GM23338 (cell line): ENCODE measurements at regions not wholly inside any gene's neighbourhood (a gene's known extent, or its start where the extent isn't known, plus 50 kb on each side); places are given as distances from the start of the nearest gene placed in this dataset.

Source experiments
- EZH2 ChIP-seq: fragments of 200-600 bp; sonication (generic); IDR thresholded peaks from one replicate; pipeline ENCODE4 v1.8.0; 2017; ENCODE audit warnings: antibody characterized with exemption, mild to moderate bottlenecking, low read depth; ENCODE audit not compliant: unreplicated experiment
- EZH2phosphoT487 ChIP-seq: fragments of 200-600 bp; sonication (generic); IDR thresholded peaks from one replicate; pipeline ENCODE4 v1.8.1; 2018; ENCODE audit warnings: antibody characterized with exemption; ENCODE audit not compliant: unreplicated experiment
- JUNB ChIP-seq: IDR thresholded peaks from one replicate; pipeline ENCODE4 v1.6.1; 2016; ENCODE audit warnings: antibody characterized with exemption; ENCODE audit not compliant: unreplicated experiment
- POLR2AphosphoS5 ChIP-seq: IDR thresholded peaks from 2 replicates; pipeline ENCODE4 v1.6.1; 2016; ENCODE audit warnings: antibody characterized with exemption, low read depth
- REST ChIP-seq: IDR thresholded peaks from one replicate; pipeline ENCODE4 v1.6.1; 2018; ENCODE audit warnings: antibody characterized with exemption; ENCODE audit not compliant: unreplicated experiment
- ZNF331 ChIP-seq: fragments of 250-450 bp; sonication (Bioruptor Pico); IDR thresholded peaks from 2 replicates; pipeline ENCODE4 v1.5.0; 2020; ENCODE audit warnings: low read depth, mild to moderate bottlenecking, moderate library complexity
- ZNF462 ChIP-seq: fragments of 250-450 bp; sonication (Bioruptor Pico); IDR thresholded peaks from 2 replicates; pipeline ENCODE4 v1.5.0; 2020; ENCODE audit warnings: mild to moderate bottlenecking, moderate library complexity
- TF ChIP-seq, protein P1 (sequence below), 2 experiments: fragments of 200-600 bp in 1 of 2; sonication (generic) in 1 of 2; conservative IDR thresholded peaks; 2 replicates each; pipeline versions ENCODE4 v1.5.1 to v1.6.1; 2016 to 2017; ENCODE audit warnings: antibody characterized with exemption in 2 of 2, low read depth in 2 of 2, mild to moderate bottlenecking in 2 of 2, moderate library complexity in 1 of 2

DNA sequence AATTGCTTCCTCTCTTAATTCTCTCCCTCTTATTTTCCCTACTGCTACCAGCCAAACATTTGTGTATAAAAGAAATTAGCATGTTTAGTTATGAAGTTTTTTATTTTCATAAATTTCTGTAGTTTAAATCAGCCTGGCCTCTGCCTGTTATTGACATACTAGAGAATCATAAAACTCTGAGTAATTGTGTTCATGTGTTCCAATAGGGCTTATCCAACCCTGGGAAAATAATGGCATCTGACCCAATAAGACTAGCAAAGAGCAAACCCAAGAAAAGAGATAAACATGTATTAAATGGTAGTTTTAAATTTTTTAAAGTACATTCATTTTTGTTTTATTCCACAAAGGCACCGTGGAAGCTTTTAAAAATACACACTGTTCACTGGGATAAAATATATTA is 404.3 kb downstream of the HLX start:
- no peak for TF ChIP-seq EZH2
- no peak for TF ChIP-seq POLR2AphosphoS5
- TF ChIP-seq, protein P1, sequence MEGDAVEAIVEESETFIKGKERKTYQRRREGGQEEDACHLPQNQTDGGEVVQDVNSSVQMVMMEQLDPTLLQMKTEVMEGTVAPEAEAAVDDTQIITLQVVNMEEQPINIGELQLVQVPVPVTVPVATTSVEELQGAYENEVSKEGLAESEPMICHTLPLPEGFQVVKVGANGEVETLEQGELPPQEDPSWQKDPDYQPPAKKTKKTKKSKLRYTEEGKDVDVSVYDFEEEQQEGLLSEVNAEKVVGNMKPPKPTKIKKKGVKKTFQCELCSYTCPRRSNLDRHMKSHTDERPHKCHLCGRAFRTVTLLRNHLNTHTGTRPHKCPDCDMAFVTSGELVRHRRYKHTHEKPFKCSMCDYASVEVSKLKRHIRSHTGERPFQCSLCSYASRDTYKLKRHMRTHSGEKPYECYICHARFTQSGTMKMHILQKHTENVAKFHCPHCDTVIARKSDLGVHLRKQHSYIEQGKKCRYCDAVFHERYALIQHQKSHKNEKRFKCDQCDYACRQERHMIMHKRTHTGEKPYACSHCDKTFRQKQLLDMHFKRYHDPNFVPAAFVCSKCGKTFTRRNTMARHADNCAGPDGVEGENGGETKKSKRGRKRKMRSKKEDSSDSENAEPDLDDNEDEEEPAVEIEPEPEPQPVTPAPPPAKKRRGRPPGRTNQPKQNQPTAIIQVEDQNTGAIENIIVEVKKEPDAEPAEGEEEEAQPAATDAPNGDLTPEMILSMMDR (conservative IDR thresholded peaks at IDR 0.05; ENCODE audit: low read depth in 2 of 2), result no peak
- TF ChIP-seq REST, result no peak
- no peak for TF ChIP-seq ZNF462 (CRISPR knock-in tag)
- TF ChIP-seq JUNB, result no peak
- no peak for TF ChIP-seq EZH2phosphoT487
- no peak for TF ChIP-seq ZNF331 (CRISPR knock-in tag)
